ENCODE measurements at regions not wholly inside any gene's neighbourhood (a gene's known extent, or its start where the extent isn't known, plus 50 kb on each side); places are given as distances from the start of the nearest gene placed in this dataset.

DNA sequence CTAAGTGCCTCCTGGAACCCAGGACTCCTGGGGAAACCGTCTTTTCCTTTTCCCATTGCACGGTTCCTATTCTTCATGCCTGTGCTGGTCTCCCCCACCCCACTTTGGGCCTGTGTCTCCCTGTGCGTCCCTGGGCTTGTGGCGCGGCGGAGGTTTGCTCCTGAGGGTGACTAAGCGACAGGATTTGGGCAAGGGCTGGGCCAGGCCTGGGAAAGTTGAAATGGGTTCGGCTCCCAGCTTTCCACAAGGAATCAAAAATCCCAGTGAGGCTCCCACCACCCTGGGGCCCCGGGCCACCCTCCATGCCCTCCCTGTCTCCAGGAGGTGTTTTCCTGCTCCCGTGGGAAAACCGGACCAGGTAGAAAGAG, 197.6 kb downstream of the NDUFA10 start:
- H3K27ac ChIP-seq (ENCODE audit: low read length), result no peak overlapping the region
- CTCF ChIA-PET, result no interaction called here
- peaks cover 0 to 6% of the 10 kb centered on the region in 2 donors for H3K27me3 Mint-ChIP-seq
- H3K27me3 ChIP-seq (replicated peaks in 1 of 2; ENCODE audit: control insufficient read depth in 2 of 2, extremely low read depth in 1 of 2, insufficient read depth in 2 of 2, low read length in 1 of 2), result peaks cover 0 to 14% of the 10 kb centered on the region in 2 experiments
- no peaks in the 10 kb centered on the region for H3K9me3 Mint-ChIP-seq
- no peaks in the 10 kb centered on the region for H3K36me3 ChIP-seq (ENCODE audit: control insufficient read depth in 2 of 2, extremely low read depth in 1 of 2, insufficient read depth in 1 of 2, low read length in 1 of 2)
- H3K36me3 Mint-ChIP-seq, result no peaks in the 10 kb centered on the region
- ATAC-seq (replicated peaks in 1 of 4) (no peak), DNase-seq (peak in 1 of 35 experiments; percentile 21)
- no peak overlapping the region for H3K4me3 Mint-ChIP-seq
- no peak overlapping the region for H3K27ac Mint-ChIP-seq
- POLR2A ChIA-PET, result no interaction called here
- 93% methylated on average over 9 of the region's 11 CpGs for WGBS (ENCODE audit: insufficient coverage)
- no peak overlapping the region for H3K4me3 ChIP-seq (ENCODE audit: control insufficient read depth in 1 of 2, extremely low read depth in 1 of 2, low read length in 1 of 2)
- peaks cover 0 to 4% (median 0%) of the 10 kb centered on the region in 3 donors for H3K4me1 Mint-ChIP-seq
- H3K9me3 ChIP-seq, result no peaks in the 10 kb centered on the region
- no peaks in the 10 kb centered on the region for H3K4me1 ChIP-seq (ENCODE audit: control insufficient read depth in 1 of 2, extremely low read depth in 1 of 2, insufficient read depth in 2 of 2, low read length in 2 of 2)

DNA sequence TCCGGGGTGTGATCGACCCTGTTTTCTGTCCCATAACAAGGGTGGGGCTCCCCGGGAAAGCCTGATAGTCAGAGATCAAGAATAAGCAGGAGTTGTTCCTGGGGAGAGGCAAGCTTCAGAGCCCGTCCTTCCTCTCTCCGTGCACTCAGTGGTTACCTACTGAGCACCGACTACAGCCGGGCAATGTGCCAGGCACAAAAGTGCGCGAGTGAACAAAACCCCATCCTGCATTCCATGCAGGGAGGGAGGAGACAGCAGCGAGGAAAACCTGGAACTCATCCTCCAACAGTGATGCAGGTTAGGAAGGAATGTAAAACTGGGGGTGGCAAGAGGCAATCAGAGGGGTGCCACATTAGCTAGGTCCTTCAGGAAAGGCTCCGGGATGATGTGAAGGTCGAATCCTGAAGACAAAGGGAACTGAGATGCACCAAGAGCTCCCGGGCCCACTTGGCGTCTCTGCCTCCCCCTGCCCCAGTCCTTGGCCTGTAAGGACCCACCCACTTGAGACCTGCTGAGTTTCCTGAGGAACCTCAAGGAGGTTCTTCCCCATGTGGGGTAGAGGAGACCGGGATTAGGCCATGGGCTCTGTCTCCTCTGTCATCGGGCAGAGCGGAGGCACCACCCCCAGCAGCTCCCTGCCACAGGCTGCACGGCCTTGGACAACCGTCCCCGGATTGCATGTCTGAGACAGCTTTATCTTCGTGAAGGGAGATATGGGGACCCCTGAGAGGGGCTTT, 198.2 kb downstream of the NDUFA10 start:
- no peaks in the 10 kb centered on the region for H3K4me1 ChIP-seq (ENCODE audit: control insufficient read depth in 1 of 2, extremely low read depth in 1 of 2, insufficient read depth in 2 of 2, low read length in 2 of 2)
- H3K4me3 ChIP-seq (ENCODE audit: control insufficient read depth in 1 of 2, extremely low read depth in 1 of 2, low read length in 1 of 2), result no peak overlapping the region
- ChIA-PET POLR2A (no interaction called here), CTCF (no interaction called here)
- no peak overlapping the region for H3K4me3 Mint-ChIP-seq
- DNase-seq, result peak in 1 of 35 experiments; percentile 2
- no peaks in the 10 kb centered on the region for H3K36me3 ChIP-seq (ENCODE audit: control insufficient read depth in 2 of 2, extremely low read depth in 1 of 2, insufficient read depth in 1 of 2, low read length in 1 of 2)
- peaks cover 0 to 20% of the 10 kb centered on the region in 2 experiments for H3K27me3 ChIP-seq (replicated peaks in 1 of 2; ENCODE audit: control insufficient read depth in 2 of 2, extremely low read depth in 1 of 2, insufficient read depth in 2 of 2, low read length in 1 of 2)
- ATAC-seq (replicated peaks in 1 of 4), result no peak
- peaks cover 0 to 4% (median 0%) of the 10 kb centered on the region in 3 donors for H3K4me1 Mint-ChIP-seq
- no peaks in the 10 kb centered on the region for H3K9me3 ChIP-seq
- H3K9me3 Mint-ChIP-seq, result no peaks in the 10 kb centered on the region
- no peak overlapping the region for H3K27ac Mint-ChIP-seq
- no peak overlapping the region for H3K27ac ChIP-seq (ENCODE audit: low read length)
- WGBS (ENCODE audit: insufficient coverage), result 75% methylated on average over 12 of the region's 21 CpGs
- no peaks in the 10 kb centered on the region for H3K36me3 Mint-ChIP-seq
- H3K27me3 Mint-ChIP-seq, result peaks cover 3 to 5% of the 10 kb centered on the region in 2 donors

GRCh38 chr2:239826376-239826775, 198.8 kb downstream of the NDUFA10 start:
- DNase-seq, result peak in 2 of 35 experiments; percentile 1 to 11
- Mint-ChIP-seq H3K9me3 (no peaks in the 10 kb centered on the region), H3K27me3 (peaks cover 8 to 11% of the 10 kb centered on the region in 2 donors), H3K4me1 (peaks cover 0 to 4% (median 0%) of the 10 kb centered on the region in 3 donors), H3K36me3 (no peaks in the 10 kb centered on the region), H3K4me3 (no peak overlapping the region), H3K27ac (no peak overlapping the region)
- 100% methylated on average over 10 of the region's 13 CpGs for WGBS (ENCODE audit: insufficient coverage)
- Histone ChIP-seq H3K27me3 (replicated peaks in 1 of 2; ENCODE audit: control insufficient read depth in 2 of 2, extremely low read depth in 1 of 2, insufficient read depth in 2 of 2, low read length in 1 of 2) (peaks cover 0 to 25% of the 10 kb centered on the region in 2 experiments), H3K27ac (ENCODE audit: low read length) (no peak overlapping the region), H3K36me3 (ENCODE audit: control insufficient read depth in 2 of 2, extremely low read depth in 1 of 2, insufficient read depth in 1 of 2, low read length in 1 of 2) (no peaks in the 10 kb centered on the region), H3K4me1 (ENCODE audit: control insufficient read depth in 1 of 2, extremely low read depth in 1 of 2, insufficient read depth in 2 of 2, low read length in 2 of 2) (no peaks in the 10 kb centered on the region), H3K4me3 (ENCODE audit: control insufficient read depth in 1 of 2, extremely low read depth in 1 of 2, low read length in 1 of 2) (no peak overlapping the region), H3K9me3 (no peaks in the 10 kb centered on the region)
- ChIA-PET CTCF (no interaction called here), POLR2A (no interaction called here)
- no peak for ATAC-seq (replicated peaks in 1 of 4)

- ATAC-seq (replicated peaks in 1 of 4), result no peak
- Histone ChIP-seq H3K27ac (ENCODE audit: low read length) (no peak overlapping the region), H3K36me3 (ENCODE audit: control insufficient read depth in 2 of 2, extremely low read depth in 1 of 2, insufficient read depth in 1 of 2, low read length in 1 of 2) (no peaks in the 10 kb centered on the region), H3K4me3 (ENCODE audit: control insufficient read depth in 1 of 2, extremely low read depth in 1 of 2, low read length in 1 of 2) (no peak overlapping the region), H3K4me1 (ENCODE audit: control insufficient read depth in 1 of 2, extremely low read depth in 1 of 2, insufficient read depth in 2 of 2, low read length in 2 of 2) (no peaks in the 10 kb centered on the region), H3K9me3 (no peaks in the 10 kb centered on the region), H3K27me3 (replicated peaks in 1 of 2; ENCODE audit: control insufficient read depth in 2 of 2, extremely low read depth in 1 of 2, insufficient read depth in 2 of 2, low read length in 1 of 2) (peaks cover 0 to 29% of the 10 kb centered on the region in 2 experiments)
- H3K27ac Mint-ChIP-seq, result no peak overlapping the region
- H3K9me3 Mint-ChIP-seq, result no peaks in the 10 kb centered on the region
- peaks cover 8 to 14% of the 10 kb centered on the region in 2 donors for H3K27me3 Mint-ChIP-seq
- DNase-seq, result no peak
- 76% methylated on average over 5 of the region's 5 CpGs for WGBS (ENCODE audit: insufficient coverage)
- ChIA-PET POLR2A (no interaction called here), CTCF (no interaction called here)
- no peak overlapping the region for H3K4me3 Mint-ChIP-seq
- no peaks in the 10 kb centered on the region for H3K36me3 Mint-ChIP-seq
- peaks cover 0 to 4% (median 0%) of the 10 kb centered on the region in 3 donors for H3K4me1 Mint-ChIP-seq
Measured at GRCh38 chr2:239825705-239825979, 199.5 kb downstream of the NDUFA10 start.

DNA sequence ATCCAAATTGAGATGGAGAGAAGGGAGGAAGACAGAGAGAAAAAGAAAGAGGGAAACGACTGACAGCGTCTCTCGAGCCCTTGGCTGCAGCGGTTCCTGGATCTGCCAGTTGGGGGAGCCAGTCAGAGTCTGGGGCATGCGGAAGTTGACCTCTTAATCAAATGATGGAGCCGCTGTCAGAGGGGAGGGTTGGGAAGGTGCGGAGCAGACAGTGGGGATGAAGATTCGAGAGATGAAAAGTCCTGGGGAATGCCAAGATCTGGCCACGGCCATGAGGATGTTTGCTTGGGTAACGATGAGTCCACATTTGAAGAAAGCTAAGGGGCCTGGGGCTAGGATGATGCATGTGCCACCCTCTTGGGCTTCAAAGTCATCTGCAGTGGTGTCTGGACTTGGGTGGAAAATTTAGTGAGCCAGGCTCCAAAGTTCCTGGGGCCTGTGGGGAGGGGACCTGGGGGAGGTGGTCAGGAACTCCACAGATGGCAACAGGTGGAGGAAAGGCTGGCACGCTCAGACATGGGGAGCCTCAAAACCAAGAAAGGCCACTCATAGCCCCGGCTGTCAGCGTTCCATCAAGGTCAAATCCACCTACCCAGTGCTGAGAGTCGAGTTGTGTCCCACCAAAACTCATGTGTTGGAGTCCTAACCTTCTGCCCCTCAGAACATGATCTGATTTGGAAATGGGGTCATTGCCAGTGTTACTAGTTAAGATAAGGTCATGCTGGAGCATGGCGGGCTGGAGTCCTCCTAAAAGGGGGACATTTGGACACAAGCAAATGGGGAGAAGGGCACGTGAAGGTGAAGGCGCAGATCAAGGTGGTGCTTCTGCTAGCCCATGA, 200.1 kb downstream of the NDUFA10 start:
- H3K27ac ChIP-seq (ENCODE audit: low read length), result no peak overlapping the region
- DNase-seq, result peak in 1 of 35 experiments; percentile 17
- peaks cover 8 to 15% of the 10 kb centered on the region in 2 donors for H3K27me3 Mint-ChIP-seq
- no peaks in the 10 kb centered on the region for H3K4me1 ChIP-seq (ENCODE audit: control insufficient read depth in 1 of 2, extremely low read depth in 1 of 2, insufficient read depth in 2 of 2, low read length in 2 of 2)
- ATAC-seq (replicated peaks in 1 of 4), result no peak
- peaks cover 0 to 34% of the 10 kb centered on the region in 2 experiments for H3K27me3 ChIP-seq (replicated peaks in 1 of 2; ENCODE audit: control insufficient read depth in 2 of 2, extremely low read depth in 1 of 2, insufficient read depth in 2 of 2, low read length in 1 of 2)
- no peaks in the 10 kb centered on the region for H3K36me3 ChIP-seq (ENCODE audit: control insufficient read depth in 2 of 2, extremely low read depth in 1 of 2, insufficient read depth in 1 of 2, low read length in 1 of 2)
- no peak overlapping the region for H3K4me3 ChIP-seq (ENCODE audit: control insufficient read depth in 1 of 2, extremely low read depth in 1 of 2, low read length in 1 of 2)
- H3K4me3 Mint-ChIP-seq, result no peak overlapping the region
- ChIA-PET CTCF (no interaction called here), POLR2A (no interaction called here)
- H3K36me3 Mint-ChIP-seq, result no peaks in the 10 kb centered on the region
- no peaks in the 10 kb centered on the region for H3K9me3 Mint-ChIP-seq
- H3K27ac Mint-ChIP-seq, result no peak overlapping the region
- H3K9me3 ChIP-seq, result no peaks in the 10 kb centered on the region
- H3K4me1 Mint-ChIP-seq, result peaks cover 0 to 4% (median 0%) of the 10 kb centered on the region in 3 donors
- 86% methylated on average over 15 of the region's 17 CpGs for WGBS (ENCODE audit: insufficient coverage)

GRCh38 chr2:239824046-239824694, 201.0 kb downstream of the NDUFA10 start:
- no peak overlapping the region for H3K4me3 ChIP-seq (ENCODE audit: control insufficient read depth in 1 of 2, extremely low read depth in 1 of 2, low read length in 1 of 2)
- no peak overlapping the region for H3K27ac ChIP-seq (ENCODE audit: low read length)
- peaks cover 0 to 43% of the 10 kb centered on the region in 2 experiments for H3K27me3 ChIP-seq (replicated peaks in 1 of 2; ENCODE audit: control insufficient read depth in 2 of 2, extremely low read depth in 1 of 2, insufficient read depth in 2 of 2, low read length in 1 of 2)
- H3K4me1 ChIP-seq (ENCODE audit: control insufficient read depth in 1 of 2, extremely low read depth in 1 of 2, insufficient read depth in 2 of 2, low read length in 2 of 2), result no peaks in the 10 kb centered on the region
- H3K9me3 ChIP-seq, result no peaks in the 10 kb centered on the region
- no peak overlapping the region for H3K4me3 Mint-ChIP-seq
- DNase-seq (peak in 3 of 35 experiments; percentile 1 to 18 (median 8)), ATAC-seq (replicated peaks in 1 of 4) (no peak)
- no peak overlapping the region for H3K27ac Mint-ChIP-seq
- H3K36me3 ChIP-seq (ENCODE audit: control insufficient read depth in 2 of 2, extremely low read depth in 1 of 2, insufficient read depth in 1 of 2, low read length in 1 of 2), result no peaks in the 10 kb centered on the region
- 82% methylated on average over 3 of the region's 11 CpGs for WGBS (ENCODE audit: insufficient coverage)
- peaks cover 0 to 4% (median 0%) of the 10 kb centered on the region in 3 donors for H3K4me1 Mint-ChIP-seq
- CTCF ChIA-PET, result no interaction called here
- POLR2A ChIA-PET, result no interaction called here
- H3K9me3 Mint-ChIP-seq, result no peaks in the 10 kb centered on the region
- no peaks in the 10 kb centered on the region for H3K36me3 Mint-ChIP-seq
- H3K27me3 Mint-ChIP-seq, result peaks cover 8 to 15% of the 10 kb centered on the region in 2 donors
